HL-60 (cell line): ENCODE measurements at regions not wholly inside any gene's neighbourhood (a gene's known extent, or its start where the extent isn't known, plus 50 kb on each side); places are given as distances from the start of the nearest gene placed in this dataset.

Experiments used
- DNase-seq, 2 experiments: peaks; one replicate each; pipeline ENCODE4 v3.0.0-alpha.2; 2010 to 2020; ENCODE audit warnings: low read depth in 1 of 2, low spot score in 1 of 2
- H3K27ac ChIP-seq: fragments of 250-450 bp; sonication (Bioruptor Pico); replicated peaks from 2 replicates; pipeline ENCODE4 v1.5.1; 2020; ENCODE audit warnings: mild to moderate bottlenecking, moderate library complexity
- H3K27me3 ChIP-seq: fragments of 250-450 bp; sonication (Bioruptor Pico); 2 replicates; pipeline ENCODE4 v1.5.1; 2021; ENCODE audit warnings: mild to moderate bottlenecking, moderate library complexity; ENCODE audit not compliant: insufficient read depth, poor library complexity, severe bottlenecking
- H3K4me3 ChIP-seq: replicated peaks from 2 replicates; pipeline ENCODE4 v1.5.1; 2011; ENCODE audit warnings: mild to moderate bottlenecking, control low read depth, low read length; ENCODE audit not compliant: insufficient read depth
- CTCF ChIP-seq: IDR thresholded peaks from one replicate; pipeline ENCODE4 v1.5.1; 2011; ENCODE audit warnings: low read length, control low read depth, inconsistent platforms; ENCODE audit not compliant: insufficient read depth
- GABPA ChIP-seq: IDR thresholded peaks from 2 replicates; pipeline ENCODE4 v1.6.1; 2012; ENCODE audit warnings: low read depth
- POLR2AphosphoS5 ChIP-seq: IDR thresholded peaks from 2 replicates; pipeline ENCODE4 v1.6.1; 2012; ENCODE audit warnings: low read depth
- REST ChIP-seq: IDR thresholded peaks from 2 replicates; pipeline ENCODE4 v1.6.1; 2012; ENCODE audit warnings: low read depth; ENCODE audit not compliant: insufficient replicate concordance
- SPI1 ChIP-seq: IDR thresholded peaks from 2 replicates; pipeline ENCODE4 v1.6.1; 2012; ENCODE audit warnings: low read depth, mild to moderate bottlenecking, borderline replicate concordance

GRCh38 chr12:130102266-130102665 lies 60.0 kb upstream of the FZD10 start:
- TF ChIP-seq POLR2AphosphoS5 (no peak), CTCF (no peak), SPI1 (no peak), REST (no peak), GABPA (no peak)
- Histone ChIP-seq H3K4me3 (no peak overlapping the region), H3K27ac (no peak overlapping the region), H3K27me3 (no peaks in the 10 kb centered on the region)
- DNase-seq, result no peak

- TF ChIP-seq POLR2AphosphoS5, result no peak
- no peak for DNase-seq
- H3K27ac ChIP-seq, result no peak overlapping the region
- H3K27me3 ChIP-seq, result no peaks in the 10 kb centered on the region
- H3K4me3 ChIP-seq, result no peak overlapping the region
These were observed 57.6 kb upstream of the FZD10 start for GRCh38 chr12:130104571-130105106.

- no peak for TF ChIP-seq SPI1
- Histone ChIP-seq H3K4me3 (no peak overlapping the region), H3K27ac (no peak overlapping the region), H3K27me3 (no peaks in the 10 kb centered on the region)
- no peak for DNase-seq
These were observed 53.0 kb upstream of the FZD10 start for GRCh38 chr12:130109062-130109945.

- no peak for TF ChIP-seq SPI1
- TF ChIP-seq CTCF, result no peak
- TF ChIP-seq POLR2AphosphoS5, result no peak
- TF ChIP-seq REST, result no peak
- TF ChIP-seq GABPA, result no peak
These were observed 51.4 kb upstream of the FZD10 start for GRCh38 chr12:130110914-130111313.

GRCh38 chr12:130111965-130112496 lies 50.2 kb upstream of the FZD10 start:
- no peak overlapping the region for H3K4me3 ChIP-seq
- no peak for DNase-seq
- TF ChIP-seq GABPA, result no peak
- no peak for TF ChIP-seq REST
- TF ChIP-seq CTCF, result no peak
- TF ChIP-seq POLR2AphosphoS5, result no peak
- TF ChIP-seq SPI1, result no peak
- H3K27me3 ChIP-seq, result no peaks in the 10 kb centered on the region
- no peak overlapping the region for H3K27ac ChIP-seq

More at GRCh38 chr12:130110914-130111313, 51.4 kb upstream of the FZD10 start:
- DNase-seq, result no peak
- no peaks in the 10 kb centered on the region for H3K27me3 ChIP-seq
- H3K27ac ChIP-seq, result no peak overlapping the region
- no peak overlapping the region for H3K4me3 ChIP-seq
